Endodermal cell (in vitro differentiated cells): ENCODE measurements at regions not wholly inside any gene's neighbourhood (a gene's known extent, or its start where the extent isn't known, plus 50 kb on each side); places are given as distances from the start of the nearest gene placed in this dataset.

Experiments used
- DNase-seq: peaks from one replicate; pipeline ENCODE4 v3.0.0-alpha.2; 2017
- H3K27ac ChIP-seq: 2 replicates; pipeline ENCODE4 v1.5.1; 2013; ENCODE audit warnings: mild to moderate bottlenecking, low read depth, low read length, moderate library complexity
- H3K27me3 ChIP-seq: 2 replicates; pipeline ENCODE4 v1.6.1; 2013; ENCODE audit warnings: mild to moderate bottlenecking, low read length, moderate library complexity; ENCODE audit not compliant: insufficient read depth, control insufficient read depth, poor library complexity, severe bottlenecking
- H3K36me3 ChIP-seq: 2 replicates; pipeline ENCODE4 v1.7.0; 2013; ENCODE audit warnings: mild to moderate bottlenecking, low read length, moderate library complexity; ENCODE audit not compliant: control insufficient read depth, insufficient read depth
- H3K4me1 ChIP-seq: one replicate; pipeline ENCODE4 v1.7.0; 2013; ENCODE audit warnings: low read length; ENCODE audit not compliant: control insufficient read depth, insufficient read depth
- H3K4me3 ChIP-seq: 2 replicates; pipeline ENCODE4 v1.5.1; 2013; ENCODE audit warnings: mild to moderate bottlenecking, low read length, moderate library complexity
- H3K9ac ChIP-seq: 2 replicates; pipeline ENCODE4 v1.6.1; 2013; ENCODE audit warnings: mild to moderate bottlenecking, low read length, moderate library complexity; ENCODE audit not compliant: poor library complexity, severe bottlenecking; ENCODE audit errors: extremely low read depth
- H3K9me3 ChIP-seq: 2 replicates; pipeline ENCODE4 v1.6.1; 2013; ENCODE audit warnings: mild to moderate bottlenecking, low read length, moderate library complexity; ENCODE audit not compliant: control insufficient read depth
- H3K27ac Mint-ChIP-seq: 2 replicates; pipeline ENCODE4 v1.8.0; 2020; ENCODE audit warnings: mixed read lengths
- H3K27me3 Mint-ChIP-seq: 2 replicates; pipeline ENCODE4 v1.8.0; 2021; ENCODE audit warnings: mild to moderate bottlenecking, mixed read lengths; ENCODE audit not compliant: insufficient read depth
- H3K36me3 Mint-ChIP-seq: 2 replicates; pipeline ENCODE4 v1.8.0; 2020; ENCODE audit warnings: low read depth, mixed read lengths
- H3K4me1 Mint-ChIP-seq: 2 replicates; pipeline ENCODE4 v1.8.0; 2020; ENCODE audit warnings: mixed read lengths
- H3K4me3 Mint-ChIP-seq: 2 replicates; pipeline ENCODE4 v1.8.0; 2020; ENCODE audit warnings: mild to moderate bottlenecking, moderate library complexity, mixed read lengths
- H3K9me3 Mint-ChIP-seq: 2 replicates; pipeline ENCODE4 v1.8.0; 2020; ENCODE audit warnings: mild to moderate bottlenecking, mixed read lengths
- WGBS, 2 experiments: methylation state at CpG; one replicate each; pipeline versions ENCODE4 v1.1.5 to v1.1.7; 2013; ENCODE audit warnings: missing lambda C conversion rate in 2 of 2, mixed read lengths in 1 of 2; ENCODE audit not compliant: insufficient coverage in 1 of 2, insufficient read length in 1 of 2; 5-methylcytosine and 5-hydroxymethylcytosine counted together
- TF ChIP-seq, protein P1 (sequence below): fragments of 200-600 bp; sonication (generic); conservative IDR thresholded peaks from 2 replicates; pipeline ENCODE4 v1.5.0; 2021; ENCODE audit warnings: antibody characterized with exemption, mild to moderate bottlenecking

DNA sequence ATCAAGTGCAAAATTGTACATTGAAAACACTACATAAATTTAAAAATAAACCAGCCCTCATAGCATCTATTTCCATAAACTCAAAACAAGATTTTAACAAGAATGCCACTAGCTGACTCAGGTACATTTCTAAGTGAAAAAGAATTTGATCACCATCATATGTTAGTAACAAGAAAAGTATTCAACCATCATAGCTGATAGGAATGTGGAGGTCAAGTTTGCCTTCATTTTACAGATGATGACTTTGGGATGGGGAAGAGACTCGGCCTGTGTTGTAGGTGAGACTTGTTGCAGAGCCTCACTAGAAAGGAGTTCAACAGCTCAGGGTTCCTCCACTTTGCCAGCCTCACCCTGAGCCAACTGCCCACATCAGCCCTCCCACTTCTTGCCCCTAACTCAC lies 318.8 kb upstream of the FAM78B start:
- Mint-ChIP-seq H3K27me3 (peaks cover 18% of the 10 kb centered on the region), H3K4me1 (no peaks in the 10 kb centered on the region), H3K27ac (no peak overlapping the region), H3K9me3 (no peaks in the 10 kb centered on the region), H3K36me3 (no peaks in the 10 kb centered on the region), H3K4me3 (no peak overlapping the region)
- H3K27ac ChIP-seq, result no peak overlapping the region
- H3K36me3 ChIP-seq, result no peaks in the 10 kb centered on the region
- peaks cover 24% of the 10 kb centered on the region for H3K27me3 ChIP-seq
- no peak for DNase-seq
- WGBS, 2 experiments, result 100% methylated on average over 1 of the region's 1 CpG; no CpG with 5 or more reads in 1 of the 2 experiments
- no peak overlapping the region for H3K4me3 ChIP-seq
- H3K9me3 ChIP-seq, result no peaks in the 10 kb centered on the region
- TF ChIP-seq, protein P1, sequence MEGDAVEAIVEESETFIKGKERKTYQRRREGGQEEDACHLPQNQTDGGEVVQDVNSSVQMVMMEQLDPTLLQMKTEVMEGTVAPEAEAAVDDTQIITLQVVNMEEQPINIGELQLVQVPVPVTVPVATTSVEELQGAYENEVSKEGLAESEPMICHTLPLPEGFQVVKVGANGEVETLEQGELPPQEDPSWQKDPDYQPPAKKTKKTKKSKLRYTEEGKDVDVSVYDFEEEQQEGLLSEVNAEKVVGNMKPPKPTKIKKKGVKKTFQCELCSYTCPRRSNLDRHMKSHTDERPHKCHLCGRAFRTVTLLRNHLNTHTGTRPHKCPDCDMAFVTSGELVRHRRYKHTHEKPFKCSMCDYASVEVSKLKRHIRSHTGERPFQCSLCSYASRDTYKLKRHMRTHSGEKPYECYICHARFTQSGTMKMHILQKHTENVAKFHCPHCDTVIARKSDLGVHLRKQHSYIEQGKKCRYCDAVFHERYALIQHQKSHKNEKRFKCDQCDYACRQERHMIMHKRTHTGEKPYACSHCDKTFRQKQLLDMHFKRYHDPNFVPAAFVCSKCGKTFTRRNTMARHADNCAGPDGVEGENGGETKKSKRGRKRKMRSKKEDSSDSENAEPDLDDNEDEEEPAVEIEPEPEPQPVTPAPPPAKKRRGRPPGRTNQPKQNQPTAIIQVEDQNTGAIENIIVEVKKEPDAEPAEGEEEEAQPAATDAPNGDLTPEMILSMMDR, result no peak
- H3K9ac ChIP-seq, result no peak overlapping the region
- H3K4me1 ChIP-seq, result peaks cover 3% of the 10 kb centered on the region

DNA sequence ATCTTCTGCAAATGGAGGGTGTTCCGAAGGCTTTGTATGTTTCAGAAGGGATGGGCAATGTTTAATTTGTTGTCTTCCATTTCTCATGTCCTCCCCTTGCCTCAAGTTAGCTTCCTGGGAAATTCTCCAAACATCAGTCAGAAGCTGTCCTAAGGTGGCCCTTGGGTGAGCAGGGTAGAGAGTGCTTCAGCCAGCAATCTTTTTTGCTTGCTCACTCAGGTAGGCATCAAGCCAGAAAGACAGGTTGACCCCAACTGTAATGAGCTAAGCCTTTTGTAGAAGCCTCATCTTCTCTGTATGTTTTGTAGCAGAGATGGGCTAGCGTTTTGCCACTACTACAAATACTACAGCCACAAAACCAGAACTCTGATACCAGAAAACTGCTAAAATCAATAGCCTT lies 321.5 kb upstream of the FAM78B start:
- Mint-ChIP-seq H3K4me3 (no peak overlapping the region), H3K9me3 (peaks cover 4% of the 10 kb centered on the region), H3K27me3 (peaks cover 4% of the 10 kb centered on the region), H3K27ac (no peak overlapping the region), H3K36me3 (no peaks in the 10 kb centered on the region), H3K4me1 (no peaks in the 10 kb centered on the region)
- Histone ChIP-seq H3K27ac (no peak overlapping the region), H3K9ac (no peak overlapping the region), H3K27me3 (peaks cover 6% of the 10 kb centered on the region), H3K36me3 (no peaks in the 10 kb centered on the region), H3K9me3 (no peaks in the 10 kb centered on the region), H3K4me3 (no peak overlapping the region), H3K4me1 (no peaks in the 10 kb centered on the region)
- 91% methylated on average over 2 of the region's 2 CpGs; no CpG with 5 or more reads in 1 of the 2 experiments for WGBS, 2 experiments
- TF ChIP-seq, protein P1, result no peak
- DNase-seq, result no peak

DNA sequence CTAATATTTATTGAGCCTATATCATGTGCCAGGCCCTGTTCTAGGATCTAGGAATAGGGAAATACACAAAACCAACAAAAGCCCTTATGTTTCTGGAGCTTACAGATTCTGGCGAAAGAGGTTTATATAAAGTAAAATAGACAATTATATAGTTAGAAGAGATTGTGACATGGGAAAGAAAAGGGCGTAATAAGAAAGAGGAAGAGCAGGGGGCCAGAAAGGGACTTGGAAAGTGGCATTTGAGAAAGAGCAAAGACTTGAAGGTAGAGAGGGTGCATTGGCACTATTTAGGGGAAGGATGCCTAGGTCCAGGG lies 322.5 kb upstream of the FAM78B start:
- no peak overlapping the region for H3K4me3 ChIP-seq
- TF ChIP-seq, protein P1, result no peak
- no peak for DNase-seq
- no peak overlapping the region for H3K27ac ChIP-seq
- H3K27me3 Mint-ChIP-seq, result peaks cover 4% of the 10 kb centered on the region
- no peak overlapping the region for H3K27ac Mint-ChIP-seq
- H3K36me3 Mint-ChIP-seq, result no peaks in the 10 kb centered on the region
- no peak overlapping the region for H3K9ac ChIP-seq
- H3K36me3 ChIP-seq, result no peaks in the 10 kb centered on the region
- H3K27me3 ChIP-seq, result peaks cover 6% of the 10 kb centered on the region
- 88 to 96% methylated on average over 2 of the region's 2 CpGs for WGBS, 2 experiments
- no peaks in the 10 kb centered on the region for H3K4me1 ChIP-seq
- H3K9me3 ChIP-seq, result no peaks in the 10 kb centered on the region
- peaks cover 4% of the 10 kb centered on the region for H3K9me3 Mint-ChIP-seq
- H3K4me3 Mint-ChIP-seq, result no peak overlapping the region
- H3K4me1 Mint-ChIP-seq, result no peaks in the 10 kb centered on the region
